ENCODE measurements at regions not wholly inside any gene's neighbourhood (a gene's known extent, or its start where the extent isn't known, plus 50 kb on each side); places are given as distances from the start of the nearest gene placed in this dataset.

DNA sequence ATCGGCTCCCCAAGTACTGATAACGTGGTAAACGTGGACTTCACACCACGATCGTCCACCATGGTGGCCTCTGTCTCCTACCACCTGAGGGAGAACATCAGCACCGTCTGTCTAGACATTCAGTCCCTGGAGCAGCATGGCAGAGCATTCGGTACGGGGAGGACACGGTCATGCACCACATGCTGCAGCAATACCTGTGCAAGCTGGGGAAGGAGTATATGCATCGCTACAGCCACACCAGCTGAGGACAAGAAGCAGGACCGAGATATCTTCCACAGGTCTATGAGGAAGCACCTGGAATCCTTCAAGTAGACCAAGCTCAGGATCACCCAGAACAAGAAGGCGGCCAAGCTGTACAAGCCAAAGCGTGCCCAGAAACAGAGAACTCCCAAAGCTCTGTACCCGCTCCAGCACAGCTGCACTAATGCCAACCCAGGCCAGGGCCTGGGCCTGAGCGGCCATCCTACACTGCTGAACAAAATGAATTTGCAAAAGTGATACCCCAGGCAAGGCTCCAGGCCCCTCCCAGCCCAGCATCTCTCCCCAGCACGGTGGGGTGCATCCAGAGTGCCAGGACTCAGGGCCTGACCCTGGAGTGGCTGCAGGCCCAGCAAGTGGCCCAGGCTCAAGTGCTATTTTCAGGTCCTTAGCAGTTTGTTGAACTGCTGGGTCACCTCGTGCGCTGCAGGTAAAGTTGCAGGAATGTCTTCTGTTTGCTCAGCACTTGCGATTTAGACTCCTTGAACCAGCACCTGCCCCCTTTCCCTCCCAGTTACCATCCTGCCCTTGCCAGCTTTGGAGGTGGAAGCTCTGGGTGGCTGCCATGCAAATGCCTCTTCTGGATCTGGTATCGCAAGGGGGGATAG lies 119.3 kb upstream of the SERPIND1 start:
- DNase-seq = no peak

DNA sequence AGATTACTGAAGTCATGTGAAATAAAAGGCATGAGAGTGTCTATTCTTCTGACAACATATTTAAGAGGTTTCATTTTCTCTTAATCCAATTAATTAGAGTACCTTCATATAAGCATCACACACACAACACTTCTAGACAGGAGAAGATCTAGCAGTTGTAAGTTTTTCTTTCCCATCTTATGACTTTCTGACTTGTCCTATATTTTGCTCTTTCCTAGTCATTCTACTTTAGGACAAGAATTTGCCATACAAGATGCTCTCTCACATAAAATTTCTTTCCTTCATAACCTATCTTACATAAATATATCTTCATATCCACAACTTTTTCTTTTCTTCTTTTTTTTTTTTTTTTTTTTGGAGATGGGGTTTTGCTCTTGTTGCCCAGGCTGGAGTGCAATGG lies 118.3 kb upstream of the SERPIND1 start:
- DNase-seq = no peak

DNA sequence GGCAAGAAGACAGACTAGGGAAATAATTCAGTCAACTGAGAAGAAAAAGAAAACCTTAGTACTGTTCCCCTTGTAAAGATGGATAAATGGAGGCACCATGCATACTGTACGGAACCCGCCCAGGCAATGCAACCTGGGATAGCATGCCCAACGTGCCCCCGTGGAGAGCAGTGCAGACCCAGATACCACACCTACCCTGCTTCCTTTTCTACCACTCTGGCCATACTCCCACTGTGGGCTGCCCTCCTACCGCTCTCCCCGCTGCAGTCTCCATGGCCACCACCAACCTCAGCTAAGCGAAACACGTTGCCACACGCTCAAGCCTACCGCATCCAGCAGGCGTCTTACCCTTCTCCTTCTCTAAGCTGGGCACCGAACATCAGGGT lies 117.4 kb upstream of the SERPIND1 start:
- no peak for DNase-seq

DNA sequence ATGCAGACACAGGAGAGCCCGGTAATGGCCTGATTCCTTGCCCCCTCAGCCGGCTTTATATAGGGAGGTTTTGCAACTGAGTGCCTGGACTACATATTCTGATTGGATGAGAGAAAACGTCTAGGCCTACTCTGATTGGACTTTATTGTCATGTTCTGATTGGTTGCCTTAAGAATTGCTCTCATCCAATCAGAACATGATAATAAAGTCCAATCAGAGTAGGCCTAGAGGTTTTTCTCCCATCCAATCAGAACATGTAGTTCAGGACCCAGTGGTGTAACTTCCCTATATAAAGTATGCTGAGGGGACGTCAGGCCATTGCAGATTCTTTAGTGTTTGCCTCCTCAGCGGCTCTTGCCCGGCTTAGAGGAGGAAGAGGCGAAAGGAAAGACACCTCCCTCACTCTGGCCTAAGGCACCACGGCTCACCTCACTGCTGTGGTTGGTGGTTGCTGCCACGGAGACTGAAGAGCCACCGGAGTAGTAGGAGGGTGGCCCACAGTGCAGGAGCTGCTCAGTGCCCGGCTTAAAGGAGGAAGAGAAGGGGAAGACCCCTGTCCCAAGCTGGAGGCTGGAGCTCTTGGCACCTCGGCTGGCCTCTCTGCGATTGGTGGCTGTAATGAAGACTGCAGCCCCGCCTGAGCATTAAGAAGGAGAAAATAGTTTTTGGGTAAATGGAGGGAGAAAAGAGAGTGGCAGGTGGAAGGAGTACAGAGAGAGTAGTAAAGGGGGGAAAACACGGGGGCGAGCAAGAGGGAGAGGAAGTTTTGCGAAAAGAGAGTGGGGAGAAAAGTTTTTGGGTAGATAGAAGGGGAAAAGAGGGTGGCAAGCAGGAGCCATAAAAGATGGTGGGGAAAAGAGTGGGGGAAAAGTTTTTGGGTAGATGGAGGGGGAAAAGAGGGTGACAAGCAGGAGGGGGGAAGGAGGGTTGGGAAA lies 116.7 kb upstream of the SERPIND1 start:
- peak in 2 of 3 donors; percentile 4 to 40 for DNase-seq

Data from suppressor macrophage treated with lipopolysaccharide for 1 hour (primary cell).